Astrocyte (in vitro differentiated cells and primary cell): ENCODE measurements at regions not wholly inside any gene's neighbourhood (a gene's known extent, or its start where the extent isn't known, plus 50 kb on each side); places are given as distances from the start of the nearest gene placed in this dataset.

Experiments
- DNase-seq: peaks from one replicate; pipeline ENCODE4 v3.0.0-alpha.2; 2010; ENCODE audit warnings: low read depth
- FAIRE-seq: peaks from 2 replicates; lab custom pipeline; 2011; peaks lifted over from hg19 to GRCh38; lab: Jason Lieb, UNC
- H2AFZ ChIP-seq: 2 replicates; pipeline ENCODE4 v1.6.0; 2012; ENCODE audit warnings: low read depth, low read length, inconsistent platforms
- H3K27ac ChIP-seq: 2 replicates; pipeline ENCODE4 v1.5.1; 2011; ENCODE audit warnings: low read depth, low read length, inconsistent platforms
- H3K27me3 ChIP-seq: 2 replicates; pipeline ENCODE4 v1.6.0; 2011; ENCODE audit warnings: low read length, inconsistent platforms; ENCODE audit not compliant: insufficient read depth
- H3K36me3 ChIP-seq: 2 replicates; pipeline ENCODE4 v1.5.1; 2011; ENCODE audit warnings: low read length, inconsistent platforms; ENCODE audit not compliant: insufficient read depth
- H3K4me1 ChIP-seq: 2 replicates; pipeline ENCODE4 v1.5.1; 2011; ENCODE audit warnings: low read length, inconsistent platforms; ENCODE audit not compliant: insufficient read depth
- H3K4me2 ChIP-seq: 2 replicates; pipeline ENCODE4 v1.6.0; 2012; ENCODE audit warnings: low read length, inconsistent platforms
- H3K4me3 ChIP-seq: 2 replicates; pipeline ENCODE4 v1.5.1; 2011; ENCODE audit warnings: low read depth, mild to moderate bottlenecking, low read length, inconsistent platforms; ENCODE audit not compliant: insufficient read depth
- H3K79me2 ChIP-seq: 2 replicates; pipeline ENCODE4 v1.6.0; 2012; ENCODE audit warnings: mild to moderate bottlenecking, low read length, inconsistent platforms; ENCODE audit not compliant: insufficient read depth
- H3K9ac ChIP-seq: 2 replicates; pipeline ENCODE4 v1.6.0; 2012; ENCODE audit warnings: mild to moderate bottlenecking, low read length, inconsistent platforms
- H3K9me3 ChIP-seq: 2 replicates; pipeline ENCODE4 v1.5.1; 2012; ENCODE audit warnings: low read depth, mild to moderate bottlenecking, low read length, inconsistent platforms; ENCODE audit not compliant: insufficient read depth
- H4K20me1 ChIP-seq: 2 replicates; pipeline ENCODE4 v1.6.0; 2012; ENCODE audit warnings: low read length, inconsistent platforms; ENCODE audit not compliant: insufficient read depth
- H3K27ac Mint-ChIP-seq: one replicate; pipeline ENCODE4 v1.8.0; 2021; ENCODE audit warnings: mild to moderate bottlenecking, mixed read lengths; ENCODE audit not compliant: unreplicated experiment
- H3K27me3 Mint-ChIP-seq: one replicate; pipeline ENCODE4 v1.8.0; 2021; ENCODE audit warnings: low read depth, mixed read lengths; ENCODE audit not compliant: unreplicated experiment
- H3K36me3 Mint-ChIP-seq: one replicate; pipeline ENCODE4 v1.8.0; 2021; ENCODE audit warnings: low read depth, mixed read lengths; ENCODE audit not compliant: unreplicated experiment
- H3K4me1 Mint-ChIP-seq: one replicate; pipeline ENCODE4 v1.8.0; 2021; ENCODE audit warnings: low read depth, mixed read lengths; ENCODE audit not compliant: unreplicated experiment
- H3K4me3 Mint-ChIP-seq: one replicate; pipeline ENCODE4 v1.8.0; 2021; ENCODE audit warnings: mild to moderate bottlenecking, moderate library complexity, mixed read lengths; ENCODE audit not compliant: unreplicated experiment
- H3K9me3 Mint-ChIP-seq: one replicate; pipeline ENCODE4 v1.8.0; 2021; ENCODE audit warnings: mild to moderate bottlenecking, mixed read lengths; ENCODE audit not compliant: unreplicated experiment
- CTCF ChIP-seq: IDR thresholded peaks from 2 replicates; pipeline ENCODE4 v1.5.1; 2011; ENCODE audit warnings: low read depth, mild to moderate bottlenecking, inconsistent platforms, low read length, moderate library complexity; ENCODE audit not compliant: insufficient read depth
- EZH2 ChIP-seq: IDR thresholded peaks from 2 replicates; pipeline ENCODE4 v1.6.1; 2012; ENCODE audit warnings: mild to moderate bottlenecking, low read length, inconsistent platforms; ENCODE audit not compliant: insufficient read depth

- H3K27me3 Mint-ChIP-seq = peaks cover 8% of the 10 kb centered on the region
- H3K9ac ChIP-seq = no peak overlapping the region
- no peaks in the 10 kb centered on the region for H3K4me1 ChIP-seq
- no peak overlapping the region for H3K4me3 Mint-ChIP-seq
- FAIRE-seq = no peak
- H3K79me2 ChIP-seq = no peaks in the 10 kb centered on the region
- H3K27me3 ChIP-seq = no peaks in the 10 kb centered on the region
- H3K27ac ChIP-seq = no peak overlapping the region
- H3K4me2 ChIP-seq = no peak overlapping the region
- H3K36me3 ChIP-seq = no peaks in the 10 kb centered on the region
- TF ChIP-seq CTCF (no peak), EZH2 (no peak)
- H3K27ac Mint-ChIP-seq = no peak overlapping the region
- no peak for DNase-seq
- H3K36me3 Mint-ChIP-seq = no peaks in the 10 kb centered on the region
- no peaks in the 10 kb centered on the region for H4K20me1 ChIP-seq
- no peak overlapping the region for H3K4me3 ChIP-seq
- H3K9me3 ChIP-seq = no peaks in the 10 kb centered on the region
- H3K4me1 Mint-ChIP-seq = peaks cover 8% of the 10 kb centered on the region
- no peaks in the 10 kb centered on the region for H3K9me3 Mint-ChIP-seq
- H2AFZ ChIP-seq = no peak overlapping the region
Measured at GRCh38 chr3:33919312-33920120, 121.1 kb downstream of the PDCD6IP start.

GRCh38 chr3:33920511-33920910, 122.1 kb downstream of the PDCD6IP start:
- Histone ChIP-seq H3K36me3 (no peaks in the 10 kb centered on the region), H3K4me3 (no peak overlapping the region), H3K27me3 (no peaks in the 10 kb centered on the region), H3K27ac (no peak overlapping the region), H3K4me1 (no peaks in the 10 kb centered on the region), H4K20me1 (no peaks in the 10 kb centered on the region), H3K79me2 (no peaks in the 10 kb centered on the region), H3K9ac (no peak overlapping the region), H3K9me3 (no peaks in the 10 kb centered on the region), H2AFZ (no peak overlapping the region), H3K4me2 (no peak overlapping the region)
- peaks cover 13% of the 10 kb centered on the region for H3K27me3 Mint-ChIP-seq
- H3K4me1 Mint-ChIP-seq = peaks cover 5% of the 10 kb centered on the region
- H3K27ac Mint-ChIP-seq = no peak overlapping the region
- TF ChIP-seq CTCF (no peak), EZH2 (no peak)
- no peaks in the 10 kb centered on the region for H3K36me3 Mint-ChIP-seq
- no peak overlapping the region for H3K4me3 Mint-ChIP-seq
- peaks cover 3% of the 10 kb centered on the region for H3K9me3 Mint-ChIP-seq
- no peak for FAIRE-seq
- no peak for DNase-seq

GRCh38 chr3:33921608-33922007, 123.2 kb downstream of the PDCD6IP start:
- Histone ChIP-seq H4K20me1 (no peaks in the 10 kb centered on the region), H3K4me2 (no peak overlapping the region), H3K27ac (no peak overlapping the region), H3K9me3 (no peaks in the 10 kb centered on the region), H3K4me1 (no peaks in the 10 kb centered on the region), H3K36me3 (no peaks in the 10 kb centered on the region), H3K4me3 (no peak overlapping the region), H3K9ac (no peak overlapping the region), H2AFZ (no peak overlapping the region), H3K79me2 (no peaks in the 10 kb centered on the region), H3K27me3 (no peaks in the 10 kb centered on the region)
- H3K27me3 Mint-ChIP-seq = peaks cover 12% of the 10 kb centered on the region
- DNase-seq (no peak), FAIRE-seq (no peak)
- H3K4me3 Mint-ChIP-seq = no peak overlapping the region
- peaks cover 2% of the 10 kb centered on the region for H3K4me1 Mint-ChIP-seq
- TF ChIP-seq CTCF = no peak
- no peak for TF ChIP-seq EZH2
- H3K36me3 Mint-ChIP-seq = no peaks in the 10 kb centered on the region
- H3K9me3 Mint-ChIP-seq = peaks cover 3% of the 10 kb centered on the region
- H3K27ac Mint-ChIP-seq = no peak overlapping the region
